WI38 (cell line): ENCODE measurements at regions not wholly inside any gene's neighbourhood (a gene's known extent, or its start where the extent isn't known, plus 50 kb on each side); places are given as distances from the start of the nearest gene placed in this dataset.

Experiments used
- H3K4me3 ChIP-seq: 2 replicates; pipeline ENCODE4 v1.5.1; 2011; ENCODE audit warnings: low read depth, mild to moderate bottlenecking, control low read depth, low read length
- TF ChIP-seq, protein P1 (sequence below): IDR thresholded peaks from 2 replicates; pipeline ENCODE4 v1.5.1; 2012; ENCODE audit warnings: low read depth, mild to moderate bottlenecking, control low read depth, low read length

DNA sequence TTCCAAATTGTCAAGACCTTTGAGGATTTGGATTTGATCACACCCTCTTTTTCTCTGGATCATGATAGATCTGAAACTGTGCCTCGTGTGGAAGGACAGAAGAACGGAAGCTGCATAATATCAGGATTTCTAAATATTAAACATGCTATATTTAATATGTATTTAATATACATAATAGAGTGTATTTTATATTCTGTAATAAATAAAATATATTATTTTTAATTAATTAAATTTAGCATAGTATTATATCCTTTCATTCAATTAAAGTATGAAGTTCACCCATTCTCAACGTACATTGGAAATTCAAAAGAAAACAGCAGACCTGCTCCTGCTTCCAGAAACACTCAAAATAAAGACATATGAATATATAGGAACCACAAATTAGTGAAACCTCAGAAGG lies 70.6 kb upstream of the GLIS3 start:
- TF ChIP-seq, protein P1, sequence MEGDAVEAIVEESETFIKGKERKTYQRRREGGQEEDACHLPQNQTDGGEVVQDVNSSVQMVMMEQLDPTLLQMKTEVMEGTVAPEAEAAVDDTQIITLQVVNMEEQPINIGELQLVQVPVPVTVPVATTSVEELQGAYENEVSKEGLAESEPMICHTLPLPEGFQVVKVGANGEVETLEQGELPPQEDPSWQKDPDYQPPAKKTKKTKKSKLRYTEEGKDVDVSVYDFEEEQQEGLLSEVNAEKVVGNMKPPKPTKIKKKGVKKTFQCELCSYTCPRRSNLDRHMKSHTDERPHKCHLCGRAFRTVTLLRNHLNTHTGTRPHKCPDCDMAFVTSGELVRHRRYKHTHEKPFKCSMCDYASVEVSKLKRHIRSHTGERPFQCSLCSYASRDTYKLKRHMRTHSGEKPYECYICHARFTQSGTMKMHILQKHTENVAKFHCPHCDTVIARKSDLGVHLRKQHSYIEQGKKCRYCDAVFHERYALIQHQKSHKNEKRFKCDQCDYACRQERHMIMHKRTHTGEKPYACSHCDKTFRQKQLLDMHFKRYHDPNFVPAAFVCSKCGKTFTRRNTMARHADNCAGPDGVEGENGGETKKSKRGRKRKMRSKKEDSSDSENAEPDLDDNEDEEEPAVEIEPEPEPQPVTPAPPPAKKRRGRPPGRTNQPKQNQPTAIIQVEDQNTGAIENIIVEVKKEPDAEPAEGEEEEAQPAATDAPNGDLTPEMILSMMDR = no peak

DNA sequence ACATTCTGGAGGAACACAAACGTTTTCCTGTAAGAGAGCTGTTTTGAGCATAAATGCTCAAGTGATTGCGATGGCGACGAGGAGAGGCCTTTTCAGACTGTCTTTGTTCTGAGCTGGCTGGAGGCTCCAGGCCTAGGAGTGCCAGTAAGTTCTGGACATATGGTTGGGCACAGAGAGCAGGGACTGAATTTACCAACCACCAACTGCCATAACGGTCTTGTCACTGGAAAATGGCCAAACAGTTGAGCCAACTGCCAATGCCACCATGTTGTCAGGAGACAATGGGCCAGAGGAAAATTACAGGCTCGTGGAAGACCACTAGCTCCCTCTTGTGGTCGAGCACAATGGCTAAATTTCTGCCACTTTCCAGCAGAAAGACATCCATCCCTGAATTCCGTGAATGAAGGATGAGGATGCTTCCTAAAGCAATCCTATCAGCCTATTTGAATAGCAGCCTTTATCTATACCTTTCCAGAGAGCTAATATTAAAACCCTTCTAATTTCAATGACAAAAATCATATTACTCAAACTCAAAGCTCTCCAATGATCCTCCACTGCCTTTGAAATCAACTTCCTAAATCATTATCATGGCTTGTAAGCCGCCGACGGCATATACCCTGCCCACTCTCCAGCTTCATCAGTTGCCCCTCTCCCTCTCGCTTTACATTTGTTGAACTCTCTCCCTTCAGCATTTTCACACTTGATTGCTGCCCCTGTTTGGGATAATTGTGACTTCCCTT lies 66.9 kb upstream of the GLIS3 start:
- H3K4me3 ChIP-seq = no peak overlapping the region
- TF ChIP-seq, protein P1 = peak; percentile 66

More for the DNA sequence above, 70.6 kb upstream of the GLIS3 start:
- H3K4me3 ChIP-seq = no peak overlapping the region

- TF ChIP-seq, protein P1 = no peak
- no peak overlapping the region for H3K4me3 ChIP-seq
These were observed 65.2 kb upstream of the GLIS3 start for GRCh38 chr9:4365055-4365454.

- no peak overlapping the region for H3K4me3 ChIP-seq
- TF ChIP-seq, protein P1 = no peak
These were observed 62.4 kb upstream of the GLIS3 start for GRCh38 chr9:4362281-4362680.

GRCh38 chr9:4359016-4359415 lies 59.1 kb upstream of the GLIS3 start:
- TF ChIP-seq, protein P1 = no peak
- H3K4me3 ChIP-seq = no peak overlapping the region

DNA sequence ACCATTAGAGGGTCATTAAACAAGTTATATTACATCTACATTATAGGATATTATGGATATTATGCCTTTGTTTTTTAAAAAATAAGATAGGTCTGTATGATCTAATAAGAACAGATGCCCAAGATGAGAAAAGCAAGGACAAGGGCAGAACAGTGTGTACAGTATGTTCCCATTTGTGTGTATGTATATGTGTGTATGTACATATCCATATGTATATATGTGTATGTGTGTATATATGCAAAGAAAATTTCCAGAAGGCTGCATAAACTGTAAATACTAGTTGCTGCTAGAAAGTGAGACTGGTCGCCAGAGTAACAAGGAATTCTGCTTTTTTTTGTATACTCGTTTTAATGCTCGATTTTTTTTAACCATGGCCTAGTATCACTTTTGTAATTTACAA lies 58.1 kb upstream of the GLIS3 start:
- H3K4me3 ChIP-seq = no peak overlapping the region
- TF ChIP-seq, protein P1 = no peak

- H3K4me3 ChIP-seq = no peak overlapping the region
- TF ChIP-seq, protein P1 = no peak
These were observed 56.4 kb upstream of the GLIS3 start for GRCh38 chr9:4356306-4356705.
